NOMO-1 treated with dmso at 0.1 percent for 144 hours (cell line): ENCODE measurements at regions not wholly inside any gene's neighbourhood (a gene's known extent, or its start where the extent isn't known, plus 50 kb on each side); places are given as distances from the start of the nearest gene placed in this dataset.
"Not testable (repeated sequence)": the region's sequence is repeated elsewhere in the genome, so short reads cannot be mapped to it uniquely, and the experiment has no call there.

Experiments used
- DNase-seq: peaks from one replicate; lab custom pipeline; 2025; ENCODE audit not compliant: unreplicated experiment; lab: John Stamatoyannopoulos, UW

- DNase-seq, result not testable (repeated sequence)
Observed at GRCh38 chr5:56665117-56665516, 150.2 kb upstream of the MAP3K1 start.

DNA sequence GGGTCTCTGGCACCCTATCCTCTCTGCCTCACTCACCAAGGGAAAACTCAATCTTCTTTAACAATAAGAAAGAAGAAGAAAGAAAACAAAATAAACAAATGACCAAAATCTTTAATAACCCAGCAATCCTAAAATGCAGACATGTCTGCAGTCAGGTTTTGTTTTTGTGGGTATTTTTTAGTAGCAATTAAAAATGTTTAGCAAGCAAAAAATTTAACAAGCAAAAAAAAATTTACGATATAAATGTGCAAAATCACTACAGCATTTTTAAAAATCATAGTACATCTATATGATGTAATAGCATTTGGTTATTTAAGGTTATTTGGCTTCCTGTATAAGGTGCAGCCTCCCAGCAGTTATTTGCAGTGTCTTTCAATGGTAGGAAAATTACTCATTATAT is 151.3 kb upstream of the MAP3K1 start:
- DNase-seq, result no peak

- no peak for DNase-seq
Observed at GRCh38 chr5:56663523-56663922, 151.8 kb upstream of the MAP3K1 start.

DNA sequence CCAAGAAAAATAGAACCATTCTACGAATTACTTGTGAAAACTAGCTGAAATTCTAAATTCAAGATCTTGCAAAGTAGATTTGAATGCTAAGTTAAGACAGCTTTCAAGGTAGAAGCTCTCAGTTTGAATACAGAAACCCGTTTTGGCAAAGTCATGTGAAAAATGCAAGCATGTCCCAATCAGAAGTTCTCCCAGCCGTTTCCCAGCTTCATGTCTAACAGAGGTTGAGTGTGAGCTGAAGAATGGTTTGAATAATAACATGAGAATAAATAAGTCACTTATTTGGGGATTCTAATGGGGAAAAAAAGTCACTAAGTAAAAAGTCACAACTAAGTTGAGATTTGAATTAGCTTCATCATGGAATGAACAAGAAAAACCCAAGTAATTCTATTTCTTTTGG is 152.5 kb upstream of the MAP3K1 start:
- DNase-seq, result no peak

DNA sequence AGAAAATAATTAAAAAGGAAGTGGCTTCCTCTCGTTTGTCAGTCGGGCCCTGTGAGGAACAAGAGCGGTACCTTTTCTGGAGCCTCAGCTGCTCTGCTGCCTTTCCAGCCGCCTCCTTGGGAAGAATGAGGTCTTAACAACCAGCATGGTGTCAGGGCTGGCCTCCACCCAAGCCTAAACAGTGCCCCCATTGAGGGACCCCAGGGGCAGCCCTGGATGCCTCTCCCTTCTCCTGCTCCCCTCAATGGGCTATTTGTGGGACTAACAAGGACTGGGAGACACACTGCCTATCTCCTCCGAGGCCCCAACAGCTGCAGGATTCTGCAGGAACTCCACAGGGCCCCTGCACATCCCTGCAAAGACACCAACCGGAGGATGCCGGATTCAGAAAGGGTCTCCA is 155.4 kb upstream of the MAP3K1 start:
- no peak for DNase-seq

GRCh38 chr5:56658972-56659371 is 156.4 kb upstream of the MAP3K1 start:
- DNase-seq, result no peak

GRCh38 chr5:56656846-56657726 is 158.3 kb upstream of the MAP3K1 start:
- no peak for DNase-seq

DNA sequence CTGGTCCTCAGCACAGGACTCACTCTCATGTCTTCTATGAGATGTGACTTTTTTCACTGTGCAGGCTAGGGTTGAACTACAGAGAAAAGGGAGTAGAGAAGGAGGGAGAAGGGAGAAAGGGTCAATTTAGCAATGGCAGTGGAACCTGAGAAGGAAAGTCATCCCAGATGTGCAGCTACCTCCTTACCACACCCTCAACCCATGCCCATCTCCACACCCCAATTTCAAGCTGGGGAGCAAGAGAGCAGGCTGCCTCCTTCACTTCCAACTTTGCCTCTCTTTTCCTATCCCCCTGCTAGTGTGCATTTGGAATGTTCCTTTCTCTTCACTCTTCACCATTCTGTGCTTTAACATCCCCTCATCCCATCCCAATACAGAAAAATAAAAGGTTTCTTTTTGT is 163.5 kb upstream of the MAP3K1 start:
- no peak for DNase-seq

DNA sequence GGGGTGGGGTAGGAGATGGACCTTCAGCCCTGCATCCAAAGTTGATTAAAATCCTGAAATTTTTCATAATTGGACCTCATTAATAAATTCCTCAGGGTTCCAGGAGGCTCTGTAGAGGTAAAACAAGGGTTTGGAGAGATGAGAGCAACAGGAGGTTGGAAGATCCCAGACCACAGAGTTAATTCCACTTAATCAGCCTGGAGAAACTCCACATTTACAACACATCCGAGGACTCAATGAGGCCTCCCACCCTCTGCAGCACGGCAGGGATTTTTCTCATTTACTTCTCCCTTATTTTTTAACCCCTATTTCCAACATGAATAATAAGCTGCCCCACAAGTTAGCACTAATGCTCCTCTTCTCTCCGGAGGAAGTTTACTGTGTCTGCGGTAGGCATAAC is 165.0 kb upstream of the MAP3K1 start:
- DNase-seq, result no peak

DNA sequence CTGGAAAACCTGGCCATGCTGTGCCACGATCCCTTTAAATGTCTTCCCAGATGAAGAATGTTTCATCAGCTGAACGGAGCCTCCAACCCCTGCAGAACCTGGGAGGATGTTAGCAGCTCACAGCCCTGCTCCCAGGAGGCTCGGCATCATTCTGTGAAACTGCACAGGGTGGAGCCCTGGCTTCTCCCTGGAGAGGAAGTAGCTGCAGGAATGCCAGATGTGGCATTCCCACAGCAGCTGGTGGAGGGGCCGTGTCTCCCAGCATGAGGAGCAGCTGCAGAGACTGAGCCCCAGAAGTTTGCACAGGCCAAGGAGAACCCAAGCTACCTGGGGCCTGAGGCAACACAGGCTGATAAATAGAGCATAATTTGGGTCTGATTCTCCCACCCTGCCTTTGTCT is 165.8 kb upstream of the MAP3K1 start:
- no peak for DNase-seq

DNA sequence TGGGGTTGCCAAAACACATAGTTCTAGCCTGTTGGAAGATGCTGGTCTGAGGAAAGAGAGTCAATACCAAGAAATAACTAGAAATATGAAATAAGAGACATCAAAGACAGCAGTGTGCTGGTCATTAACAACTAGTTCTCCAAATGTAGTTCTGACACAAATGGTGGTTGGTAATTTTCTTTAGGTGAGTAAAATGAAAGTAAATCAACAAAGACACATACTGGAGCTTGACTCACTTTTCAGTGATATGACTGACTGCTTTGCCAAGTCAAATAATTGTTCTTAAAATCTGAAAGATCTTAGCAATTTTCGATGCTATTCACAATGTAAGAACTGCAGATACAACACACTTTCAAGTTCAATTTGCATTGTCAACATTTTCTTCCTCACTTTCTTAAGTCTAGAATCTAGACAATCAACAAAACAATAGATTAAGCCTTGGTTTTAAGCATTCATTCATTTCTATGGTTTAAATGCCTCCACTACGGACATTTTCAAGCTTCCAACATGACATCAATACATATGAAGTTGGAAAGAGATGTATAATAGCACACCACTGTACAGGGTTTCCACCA is 166.8 kb upstream of the MAP3K1 start:
- DNase-seq, result no peak

- DNase-seq, result no peak
Observed at GRCh38 chr5:56647099-56647850, 168.1 kb upstream of the MAP3K1 start.

DNA sequence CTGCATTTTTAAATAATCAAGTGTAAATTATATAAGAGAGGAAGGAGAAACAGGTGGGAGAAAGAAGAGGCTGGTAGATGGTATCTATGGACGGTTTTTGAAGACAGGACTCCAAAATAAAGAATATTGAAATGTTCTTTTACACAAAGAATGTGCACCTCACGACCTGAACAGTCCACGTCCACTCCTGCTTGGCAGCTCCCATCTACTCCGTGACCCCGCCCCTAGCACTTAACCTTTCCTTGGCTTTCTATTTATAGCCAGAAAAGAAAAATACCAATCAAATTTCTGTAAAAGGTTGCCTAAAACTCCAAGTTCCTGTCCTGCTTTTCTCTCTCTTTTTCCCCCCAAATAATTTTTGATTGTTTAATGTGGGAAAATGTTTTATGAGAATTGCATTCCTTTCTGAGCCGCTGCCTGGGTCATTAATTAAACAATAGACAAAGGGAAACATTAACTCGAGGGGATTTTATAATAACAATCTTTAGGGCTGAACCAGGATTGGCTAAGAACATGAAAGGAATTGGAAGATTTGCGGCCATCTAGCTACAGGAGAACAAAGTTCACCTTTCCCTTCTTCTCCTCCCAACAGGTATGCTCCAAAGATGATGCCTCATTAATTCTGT is 173.6 kb upstream of the MAP3K1 start:
- no peak for DNase-seq

- peak; percentile 47 for DNase-seq
Observed at GRCh38 chr5:56640763-56641406, 174.5 kb upstream of the MAP3K1 start.

DNA sequence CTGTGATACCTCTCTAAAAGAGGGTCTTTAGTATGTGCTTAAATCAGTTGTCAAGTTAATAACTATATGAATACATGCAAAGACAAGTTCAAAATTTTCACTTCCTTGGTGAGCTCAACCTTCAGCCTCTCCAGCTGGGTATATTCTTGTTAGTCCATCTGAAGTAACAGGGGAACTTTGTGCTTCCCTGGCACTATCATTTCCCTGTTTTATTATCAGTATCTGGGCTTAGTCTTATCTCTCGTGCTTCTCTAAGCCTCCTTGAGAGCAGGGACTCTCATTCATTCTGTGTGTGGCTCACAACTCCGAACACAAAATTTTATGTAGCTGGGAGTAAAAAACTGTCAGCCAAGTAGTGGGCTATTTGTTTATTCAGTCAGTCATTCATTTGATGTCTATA is 175.9 kb upstream of the MAP3K1 start:
- no peak for DNase-seq

GRCh38 chr5:56638768-56639238 is 176.5 kb upstream of the MAP3K1 start:
- no peak for DNase-seq

DNA sequence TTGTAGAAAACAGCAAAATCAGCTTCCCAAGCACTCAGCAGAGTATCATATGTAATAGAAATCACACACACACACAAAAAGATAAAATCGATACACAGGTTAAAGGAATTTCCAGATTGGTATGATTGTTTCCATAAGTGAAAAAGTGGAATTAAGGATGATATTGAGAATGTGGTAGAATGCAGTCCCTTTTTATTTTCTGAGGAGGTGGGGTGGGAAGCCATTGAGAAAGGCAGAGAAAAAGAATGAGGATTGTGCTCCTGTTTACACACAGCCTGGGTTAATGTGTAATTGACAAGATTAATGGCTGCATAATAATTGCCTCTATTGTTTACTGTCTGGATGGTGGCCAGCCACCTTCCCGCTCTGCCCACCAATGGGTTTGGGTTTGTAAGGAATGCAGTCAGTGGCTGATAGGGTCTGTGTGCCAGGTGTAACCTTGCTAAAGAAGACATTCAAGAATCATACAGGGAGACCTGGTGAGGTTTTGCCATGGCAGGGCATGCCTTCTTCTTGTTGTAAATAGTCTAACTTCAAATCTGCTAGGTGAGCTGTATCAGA is 177.2 kb upstream of the MAP3K1 start:
- DNase-seq, result no peak

GRCh38 chr5:56637321-56637920 is 177.9 kb upstream of the MAP3K1 start:
- DNase-seq, result no peak

- no peak for DNase-seq
Observed at GRCh38 chr5:56633950-56634349, 181.4 kb upstream of the MAP3K1 start.

DNA sequence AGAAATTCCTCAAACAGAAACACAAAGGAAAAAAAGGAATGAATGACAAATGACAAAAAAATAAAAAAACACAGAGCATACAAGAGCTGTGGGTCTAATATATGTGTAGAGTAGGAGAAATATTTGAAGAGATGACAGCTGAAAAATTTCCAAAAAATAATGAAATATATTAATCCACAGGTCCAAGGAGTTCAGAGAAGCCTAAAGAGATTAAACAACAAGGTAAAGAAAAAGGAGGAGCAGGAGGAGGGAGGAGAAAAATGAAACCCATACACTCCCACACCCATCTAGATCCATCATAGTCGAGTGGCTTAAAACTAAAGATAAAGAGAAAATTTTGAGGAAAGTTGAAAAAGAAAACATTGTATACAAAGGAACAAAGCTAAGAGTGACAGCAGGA is 182.4 kb upstream of the MAP3K1 start:
- DNase-seq, result no peak
